HUES48 (cell line): ENCODE measurements at regions not wholly inside any gene's neighbourhood (a gene's known extent, or its start where the extent isn't known, plus 50 kb on each side); places are given as distances from the start of the nearest gene placed in this dataset.

Experiments used
- H3K27ac ChIP-seq: one replicate; pipeline ENCODE4 v1.7.0; 2013; ENCODE audit warnings: low read depth, low read length, inconsistent platforms
- H3K27me3 ChIP-seq: 2 replicates; pipeline ENCODE4 v1.6.1; 2013; ENCODE audit warnings: mild to moderate bottlenecking, low read length; ENCODE audit not compliant: control insufficient read depth, insufficient read depth
- H3K36me3 ChIP-seq: 2 replicates; pipeline ENCODE4 v1.6.1; 2013; ENCODE audit warnings: low read length; ENCODE audit not compliant: control insufficient read depth, insufficient read depth
- H3K4me1 ChIP-seq: 2 replicates; pipeline ENCODE4 v1.6.1; 2013; ENCODE audit warnings: mild to moderate bottlenecking, low read length; ENCODE audit not compliant: control insufficient read depth, insufficient read depth
- H3K4me3 ChIP-seq: 2 replicates; pipeline ENCODE4 v1.5.1; 2013; ENCODE audit warnings: mild to moderate bottlenecking, low read depth, low read length
- H3K9ac ChIP-seq: 2 replicates; pipeline ENCODE4 v1.6.1; 2013; ENCODE audit warnings: mild to moderate bottlenecking, low read depth, low read length, moderate library complexity
- H3K9me3 ChIP-seq: 2 replicates; pipeline ENCODE4 v1.6.1; 2013; ENCODE audit warnings: low read length; ENCODE audit not compliant: control insufficient read depth, insufficient read depth

- Histone ChIP-seq H3K9me3 (no peaks in the 10 kb centered on the region), H3K4me1 (peaks cover 6% of the 10 kb centered on the region; the same call in 1 of the 2 replicates), H3K27ac (no peak overlapping the region), H3K36me3 (no peaks in the 10 kb centered on the region), H3K9ac (no peak overlapping the region), H3K4me3 (no peak overlapping the region), H3K27me3 (no peaks in the 10 kb centered on the region)
These were observed 241.6 kb downstream of the SUCLG1 start for GRCh38 chr2:84217456-84217855.

- no peaks in the 10 kb centered on the region for H3K9me3 ChIP-seq
- H3K36me3 ChIP-seq: no peaks in the 10 kb centered on the region
- no peaks in the 10 kb centered on the region for H3K27me3 ChIP-seq
- H3K27ac ChIP-seq: no peak overlapping the region
- no peak overlapping the region for H3K9ac ChIP-seq
- peaks cover 6% of the 10 kb centered on the region; the same call in 1 of the 2 replicates for H3K4me1 ChIP-seq
- no peak overlapping the region for H3K4me3 ChIP-seq
These were observed 244.6 kb downstream of the SUCLG1 start for GRCh38 chr2:84214455-84214854.

- Histone ChIP-seq H3K4me1 (peaks cover 5% of the 10 kb centered on the region; the same call in 1 of the 2 replicates), H3K9ac (no peak overlapping the region), H3K27ac (no peak overlapping the region), H3K36me3 (no peaks in the 10 kb centered on the region), H3K9me3 (no peaks in the 10 kb centered on the region), H3K27me3 (no peaks in the 10 kb centered on the region), H3K4me3 (no peak overlapping the region)
These were observed 246.3 kb downstream of the SUCLG1 start for GRCh38 chr2:84212611-84213314.

- H3K9me3 ChIP-seq: no peaks in the 10 kb centered on the region
- H3K27me3 ChIP-seq: no peaks in the 10 kb centered on the region
- H3K27ac ChIP-seq: no peak overlapping the region
- no peak overlapping the region for H3K9ac ChIP-seq
- H3K36me3 ChIP-seq: no peaks in the 10 kb centered on the region
- H3K4me3 ChIP-seq: no peak overlapping the region
- H3K4me1 ChIP-seq: no peaks in the 10 kb centered on the region
These were observed 249.1 kb downstream of the SUCLG1 start for GRCh38 chr2:84209941-84210340.

- no peak overlapping the region for H3K27ac ChIP-seq
These were observed 254.1 kb downstream of the SUCLG1 start for GRCh38 chr2:84204995-84205394.

DNA sequence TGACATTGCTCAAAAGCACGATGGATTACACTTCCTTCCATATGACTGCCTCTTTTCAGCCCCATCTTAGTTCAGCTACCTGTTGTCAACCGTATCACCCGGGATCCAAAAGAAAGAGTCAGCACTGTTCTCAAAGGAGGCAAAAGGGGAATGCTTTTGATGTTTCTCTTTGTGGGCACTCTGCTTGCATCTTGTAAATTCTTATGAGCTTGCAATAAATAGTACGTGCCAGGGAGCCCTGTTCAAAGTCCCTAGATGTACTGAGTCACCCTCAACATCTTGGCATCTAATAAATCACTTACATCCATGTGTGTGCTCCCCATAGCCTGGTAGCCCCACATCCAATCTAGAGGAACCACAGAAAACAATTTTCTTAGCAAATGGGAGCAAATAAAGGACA is 256.9 kb downstream of the SUCLG1 start:
- Histone ChIP-seq H3K9me3 (no peaks in the 10 kb centered on the region), H3K36me3 (no peaks in the 10 kb centered on the region), H3K4me1 (no peaks in the 10 kb centered on the region), H3K4me3 (no peak overlapping the region), H3K9ac (no peak overlapping the region), H3K27me3 (no peaks in the 10 kb centered on the region), H3K27ac (no peak overlapping the region)

More at GRCh38 chr2:84204995-84205394, 254.1 kb downstream of the SUCLG1 start:
- H3K4me1 ChIP-seq: no peaks in the 10 kb centered on the region
- H3K9ac ChIP-seq: no peak overlapping the region
- no peaks in the 10 kb centered on the region for H3K27me3 ChIP-seq
- no peaks in the 10 kb centered on the region for H3K36me3 ChIP-seq
- no peak overlapping the region for H3K4me3 ChIP-seq
- H3K9me3 ChIP-seq: no peaks in the 10 kb centered on the region

GRCh38 chr2:84201158-84201557 is 257.9 kb downstream of the SUCLG1 start:
- H3K9me3 ChIP-seq: no peaks in the 10 kb centered on the region
- H3K27ac ChIP-seq: no peak overlapping the region
- H3K4me3 ChIP-seq: no peak overlapping the region
- H3K27me3 ChIP-seq: no peaks in the 10 kb centered on the region
- H3K4me1 ChIP-seq: no peaks in the 10 kb centered on the region
- H3K36me3 ChIP-seq: no peaks in the 10 kb centered on the region
- H3K9ac ChIP-seq: no peak overlapping the region

DNA sequence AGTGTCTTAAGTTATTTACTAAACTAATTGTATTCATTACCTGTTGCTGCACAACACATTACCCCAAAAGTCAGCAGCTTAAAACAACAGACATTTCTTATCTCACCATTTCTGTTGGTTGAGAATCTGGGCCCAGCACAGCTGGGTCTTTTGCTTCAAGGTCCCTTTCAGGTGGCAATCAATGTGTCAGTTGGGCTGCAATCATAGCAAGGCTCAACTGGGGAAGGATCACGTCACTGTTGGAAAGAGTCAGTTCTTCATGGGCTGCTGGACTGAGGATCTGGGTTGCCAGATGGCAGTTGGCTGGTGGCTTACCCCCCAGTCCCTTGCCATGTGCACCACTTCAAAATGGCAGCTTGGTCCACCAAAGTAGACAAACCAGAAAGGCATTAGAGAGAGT is 261.2 kb downstream of the SUCLG1 start:
- no peaks in the 10 kb centered on the region for H3K9me3 ChIP-seq
- no peaks in the 10 kb centered on the region for H3K27me3 ChIP-seq
- H3K9ac ChIP-seq: no peak overlapping the region
- H3K4me1 ChIP-seq: no peaks in the 10 kb centered on the region
- no peak overlapping the region for H3K27ac ChIP-seq
- H3K4me3 ChIP-seq: no peak overlapping the region
- no peaks in the 10 kb centered on the region for H3K36me3 ChIP-seq

GRCh38 chr2:84194949-84195644 is 264.0 kb downstream of the SUCLG1 start:
- H3K27ac ChIP-seq: no peak overlapping the region
- H3K4me3 ChIP-seq: no peak overlapping the region
- H3K9me3 ChIP-seq: no peaks in the 10 kb centered on the region
- H3K4me1 ChIP-seq: no peaks in the 10 kb centered on the region
- H3K27me3 ChIP-seq: no peaks in the 10 kb centered on the region
- H3K9ac ChIP-seq: no peak overlapping the region
- H3K36me3 ChIP-seq: no peaks in the 10 kb centered on the region

DNA sequence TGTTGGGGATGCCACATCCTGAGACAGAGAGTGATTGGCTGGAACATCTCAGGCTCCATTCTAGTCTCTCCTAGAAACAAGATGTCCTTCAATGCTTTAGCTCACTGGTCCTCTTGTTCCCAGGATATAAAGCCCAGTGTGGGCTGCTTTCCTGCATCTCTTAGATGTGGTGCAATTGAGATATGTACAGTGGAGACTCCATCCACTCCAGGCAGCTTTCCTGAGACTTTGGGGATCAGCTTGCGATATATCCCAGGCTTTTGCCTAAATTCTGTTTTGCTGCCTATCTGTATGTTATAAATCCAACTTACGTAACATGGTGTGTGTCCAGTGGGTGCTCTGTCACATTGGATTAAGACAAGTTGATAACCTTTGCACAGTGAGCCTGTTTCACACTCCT is 264.9 kb downstream of the SUCLG1 start:
- H3K36me3 ChIP-seq: no peaks in the 10 kb centered on the region
- H3K4me1 ChIP-seq: no peaks in the 10 kb centered on the region
- H3K9ac ChIP-seq: no peak overlapping the region
- H3K27ac ChIP-seq: no peak overlapping the region
- H3K9me3 ChIP-seq: no peaks in the 10 kb centered on the region
- H3K4me3 ChIP-seq: no peak overlapping the region
- H3K27me3 ChIP-seq: no peaks in the 10 kb centered on the region

GRCh38 chr2:84187258-84187657 is 271.8 kb downstream of the SUCLG1 start:
- H3K4me3 ChIP-seq: no peak overlapping the region
- no peaks in the 10 kb centered on the region for H3K4me1 ChIP-seq
- H3K27me3 ChIP-seq: no peaks in the 10 kb centered on the region
- no peaks in the 10 kb centered on the region for H3K9me3 ChIP-seq
- no peak overlapping the region for H3K9ac ChIP-seq
- H3K27ac ChIP-seq: no peak overlapping the region
- no peaks in the 10 kb centered on the region for H3K36me3 ChIP-seq
